OCI-LY7 (cell line): ENCODE measurements at regions not wholly inside any gene's neighbourhood (a gene's known extent, or its start where the extent isn't known, plus 50 kb on each side); places are given as distances from the start of the nearest gene placed in this dataset.

Source experiments
- BruUV-seq: library from RNA; stranded (reverse); fragments of 400-500 nt; replicated peaks from 2 replicates; lab custom pipeline; 2021; lab: Mats Ljungman, UMichigan
- CTCF ChIA-PET: fragments of 300-600 bp; sonication (Branson Sonifier 250); formaldehyde crosslinking; loops from one replicate; lab custom pipeline; 2022; ENCODE audit warnings: antibody characterized with exemption; ENCODE audit not compliant: unreplicated experiment; lab: Charles Lee
- POLR2A ChIA-PET: fragments of 300-600 bp; sonication (Branson Sonifier 250); formaldehyde crosslinking; loops from one replicate; lab custom pipeline; 2022; ENCODE audit warnings: antibody characterized with exemption; lab: Charles Lee
- DNase-seq: peaks from one replicate; pipeline ENCODE4 v3.0.0-alpha.2; 2015; ENCODE audit warnings: low spot score
- H2AFZ ChIP-seq: fragments of 200-600 bp; sonication (generic), shearing (Covaris generic); 2 replicates; pipeline ENCODE4 v1.6.1; 2014; ENCODE audit warnings: mild to moderate bottlenecking, antibody characterized with exemption, low read length, moderate library complexity
- H3K27ac ChIP-seq: fragments of 200-600 bp; sonication (generic); 2 replicates; pipeline ENCODE4 v1.5.1; 2014; ENCODE audit warnings: mixed run types, low read depth, mild to moderate bottlenecking, moderate library complexity, low read length, inconsistent platforms; ENCODE audit not compliant: poor library complexity, severe bottlenecking
- H3K36me3 ChIP-seq: fragments of 200-600 bp; sonication (generic); 2 replicates; pipeline ENCODE4 v1.6.1; 2014; ENCODE audit warnings: mild to moderate bottlenecking, antibody characterized with exemption, low read length, moderate library complexity, mixed read lengths; ENCODE audit not compliant: insufficient read depth
- H3K4me1 ChIP-seq: fragments of 200-600 bp; sonication (generic); 2 replicates; pipeline ENCODE4 v1.5.1; 2014; ENCODE audit warnings: mild to moderate bottlenecking, low read length; ENCODE audit not compliant: insufficient read depth, poor library complexity, severe bottlenecking
- H3K4me2 ChIP-seq: fragments of 200-600 bp; sonication (generic); 2 replicates; pipeline ENCODE4 v1.6.1; 2014; ENCODE audit warnings: mild to moderate bottlenecking, low read length
- H3K4me3 ChIP-seq: fragments of 200-600 bp; sonication (generic); 2 replicates; pipeline ENCODE4 v1.5.1; 2014; ENCODE audit warnings: mild to moderate bottlenecking, low read depth, low read length; ENCODE audit not compliant: poor library complexity, severe bottlenecking
- H3K79me2 ChIP-seq: fragments of 200-600 bp; sonication (generic); 2 replicates; pipeline ENCODE4 v1.6.1; 2016; ENCODE audit warnings: low read depth, mild to moderate bottlenecking, low read length, moderate library complexity, mixed read lengths; ENCODE audit not compliant: insufficient read depth
- H3K9me2 ChIP-seq: fragments of 200-600 bp; sonication (generic); 2 replicates; pipeline ENCODE4 v1.6.1; 2016; ENCODE audit warnings: mild to moderate bottlenecking, low read length, mixed read lengths; ENCODE audit not compliant: insufficient read depth
- H3K9me3 ChIP-seq: fragments of 200-600 bp; sonication (generic); 2 replicates; pipeline ENCODE4 v1.6.1; 2014; ENCODE audit warnings: mild to moderate bottlenecking, mixed run types, low read length, mixed read lengths
- H4K20me1 ChIP-seq: fragments of 200-600 bp; sonication (generic); 2 replicates; pipeline ENCODE4 v1.6.1; 2014; ENCODE audit warnings: mild to moderate bottlenecking, antibody characterized with exemption, low read length, moderate library complexity, mixed read lengths; ENCODE audit not compliant: insufficient read depth
- CTCF ChIP-seq: fragments of 200-600 bp; sonication (generic); conservative IDR thresholded peaks from 2 replicates; pipeline ENCODE4 v1.5.1; 2014; ENCODE audit warnings: mild to moderate bottlenecking, antibody characterized with exemption, low read length, moderate library complexity, mixed read lengths
- EZH2phosphoT487 ChIP-seq: fragments of 200-600 bp; sonication (generic); IDR thresholded peaks from 2 replicates; pipeline ENCODE4 v1.6.1; 2018; ENCODE audit warnings: low read depth, borderline replicate concordance, mild to moderate bottlenecking, mixed run types, antibody characterized with exemption, low read length, moderate library complexity, mixed read lengths
- intact Hi-C: fragments of 100-400 bp; cut with micrococcal nuclease; formaldehyde crosslinking; loops from one replicate; pipeline ENCODE4 v1.10.0; 2022; ENCODE audit not compliant: unreplicated experiment

GRCh38 chr3:14274999-14275961 lies 96.7 kb downstream of the LSM3 start:
- no peak overlapping the region for H3K27ac ChIP-seq
- no peak overlapping the region for H2AFZ ChIP-seq
- intact Hi-C loops, result loop anchor here (1.0 to 5.0 kb wide), 2 partner anchors 127 to 193 kb away; partner anchors contain the start of gene SLC6A6
- no peak overlapping the region for H3K4me3 ChIP-seq
- no peaks in the 10 kb centered on the region for H3K9me3 ChIP-seq
- no peaks in the 10 kb centered on the region for H3K9me2 ChIP-seq
- no peaks in the 10 kb centered on the region for H4K20me1 ChIP-seq
- no TSS peak for BruUV-seq
- peak; percentile 80 for TF ChIP-seq CTCF
- TF ChIP-seq EZH2phosphoT487, result no peak
- no peak overlapping the region for H3K4me2 ChIP-seq
- DNase-seq, result peak; percentile 69
- POLR2A ChIA-PET, result interaction anchor here (0.5 kb wide), 1 partner anchor 115 kb away, joined by 3 read pairs; no protein-coding TSS in a partner anchor
- CTCF ChIA-PET, result no interaction called here
- H3K79me2 ChIP-seq, result no peaks in the 10 kb centered on the region
- H3K4me1 ChIP-seq, result peaks cover 16% of the 10 kb centered on the region
- no peaks in the 10 kb centered on the region for H3K36me3 ChIP-seq

- Histone ChIP-seq H4K20me1 (no peaks in the 10 kb centered on the region), H3K36me3 (no peaks in the 10 kb centered on the region), H3K9me3 (no peaks in the 10 kb centered on the region), H3K4me2 (no peak overlapping the region), H3K27ac (no peak overlapping the region), H3K4me3 (no peak overlapping the region), H3K4me1 (peaks cover 16% of the 10 kb centered on the region), H3K79me2 (no peaks in the 10 kb centered on the region), H3K9me2 (no peaks in the 10 kb centered on the region), H2AFZ (no peak overlapping the region)
- no TSS peak for BruUV-seq
- intact Hi-C loops, result loop anchor here (1.0 to 5.0 kb wide), 2 partner anchors 126 to 192 kb away; partner anchors contain the start of gene SLC6A6
- TF ChIP-seq CTCF (no peak), EZH2phosphoT487 (no peak)
- POLR2A ChIA-PET, result no interaction called here
- CTCF ChIA-PET, result interaction anchor here (1.2 kb wide), 1 partner anchor 122 kb away, joined by 3 read pairs; no protein-coding TSS in a partner anchor
- no peak for DNase-seq
Observed at GRCh38 chr3:14275962-14276909, 97.6 kb downstream of the LSM3 start.
